H1 (cell line): ENCODE measurements at regions not wholly inside any gene's neighbourhood (a gene's known extent, or its start where the extent isn't known, plus 50 kb on each side); places are given as distances from the start of the nearest gene placed in this dataset.

ENCODE experiments used
- CTCF ChIA-PET: fragments of 300-600 bp; sonication (Branson Sonifier 250); formaldehyde crosslinking; loops from one replicate; lab custom pipeline; 2021; ENCODE audit not compliant: partially characterized antibody; lab: Charles Lee
- POLR2A ChIA-PET: fragments of 300-600 bp; sonication (Branson Sonifier 250); formaldehyde crosslinking; loops from one replicate; lab custom pipeline; 2021; ENCODE audit warnings: inconsistent platforms; ENCODE audit not compliant: partially characterized antibody; lab: Charles Lee
- DNase-seq, 2 experiments: peaks; one replicate each; pipeline versions ENCODE4 v3.0.0 to v3.0.0-alpha.2; 2010 to 2022; ENCODE audit warnings: low spot score in 2 of 2, low read depth in 1 of 2, mixed read lengths in 1 of 2
- FAIRE-seq: peaks from 2 replicates; lab custom pipeline; 2011; peaks lifted over from hg19 to GRCh38; lab: Jason Lieb, UNC
- H2AFZ ChIP-seq: 2 replicates; pipeline ENCODE4 v1.8.1; 2012; ENCODE audit warnings: low read length, inconsistent platforms
- H2AK5ac ChIP-seq: 2 replicates; pipeline ENCODE4 v1.6.1; 2013; ENCODE audit warnings: low read depth, low read length
- H2BK120ac ChIP-seq: replicated peaks from 2 replicates; pipeline ENCODE3; 2013; ENCODE audit warnings: low read depth, low read length, inconsistent platforms
- H2BK12ac ChIP-seq: 2 replicates; pipeline ENCODE4 v1.6.1; 2013; ENCODE audit warnings: low read depth, low read length
- H2BK15ac ChIP-seq: 2 replicates; pipeline ENCODE4 v1.6.1; 2013; ENCODE audit warnings: low read length
- H2BK20ac ChIP-seq: 2 replicates; pipeline ENCODE4 v1.6.1; 2013; ENCODE audit warnings: low read length
- H2BK5ac ChIP-seq: 2 replicates; pipeline ENCODE4 v1.6.1; 2013; ENCODE audit warnings: low read depth, low read length
- H3K14ac ChIP-seq: 2 replicates; pipeline ENCODE4 v1.6.1; 2013; ENCODE audit warnings: inconsistent platforms; ENCODE audit not compliant: insufficient read length
- H3K18ac ChIP-seq: 2 replicates; pipeline ENCODE4 v1.6.1; 2013; ENCODE audit warnings: low read length; ENCODE audit errors: extremely low read depth
- H3K23ac ChIP-seq: 2 replicates; pipeline ENCODE4 v1.6.1; 2013; ENCODE audit warnings: inconsistent platforms; ENCODE audit not compliant: insufficient read length
- H3K23me2 ChIP-seq: 2 replicates; pipeline ENCODE4 v1.6.1; 2013; ENCODE audit warnings: low read depth, low read length
- H3K27ac ChIP-seq: 2 replicates; pipeline ENCODE4 v1.6.1; 2011; ENCODE audit warnings: low read depth, low read length, inconsistent platforms
- H3K27me3 ChIP-seq, 4 experiments: replicated peaks in 1 of 4; 1 replicate in 1 of 4; 2 replicates in 3 of 4; pipeline versions ENCODE4 v1.6.1 to v1.8.1; 2011 to 2013; ENCODE audit warnings: low read length in 3 of 4, mild to moderate bottlenecking in 3 of 4, inconsistent platforms in 2 of 4, mixed read lengths in 2 of 4, moderate library complexity in 1 of 4; ENCODE audit not compliant: control insufficient read depth in 3 of 4, insufficient read depth in 3 of 4; ENCODE audit errors: extremely low read depth in 1 of 4
- H3K36me3 ChIP-seq, 4 experiments: 2 replicates each; pipeline versions ENCODE4 v1.6.1 to v1.8.1; 2011 to 2013; ENCODE audit warnings: mild to moderate bottlenecking in 4 of 4, low read length in 3 of 4, moderate library complexity in 2 of 4, control low read depth in 1 of 4, inconsistent platforms in 1 of 4; ENCODE audit not compliant: insufficient read depth in 4 of 4, control insufficient read depth in 2 of 4
- H3K4ac ChIP-seq: replicated peaks from 2 replicates; pipeline ENCODE3; 2013; ENCODE audit warnings: low read length, low read depth, mixed read lengths, inconsistent platforms; ENCODE audit not compliant: insufficient read length
- H3K4me1 ChIP-seq, 4 experiments: replicated peaks in 1 of 4; 1 replicate in 1 of 4; 2 replicates in 3 of 4; pipeline versions ENCODE4 v1.6.1 to v1.8.1; 2011 to 2013; ENCODE audit warnings: low read length in 3 of 4, inconsistent platforms in 2 of 4, mixed read lengths in 1 of 4; ENCODE audit not compliant: insufficient read depth in 4 of 4, control insufficient read depth in 3 of 4
- H3K4me2 ChIP-seq, 2 experiments: 2 replicates each; pipeline versions ENCODE4 v1.6.1 to v1.8.1; 2011 to 2013; ENCODE audit warnings: low read depth in 2 of 2, low read length in 2 of 2, control low read depth in 1 of 2, inconsistent platforms in 1 of 2, mild to moderate bottlenecking in 1 of 2; ENCODE audit not compliant: insufficient read depth in 1 of 2
- H3K4me3 ChIP-seq, 4 experiments: fragments of 200-600, 300-600 bp in 1 of 4; sonication (generic), shearing (Covaris generic), sonication (Bioruptor Twin) in 1 of 4; 2 replicates each; pipeline versions ENCODE4 v1.5.1 to v1.8.1; 2011 to 2016; ENCODE audit warnings: low read length in 4 of 4, low read depth in 3 of 4, control low read depth in 2 of 4, inconsistent platforms in 2 of 4, mild to moderate bottlenecking in 2 of 4, mixed read lengths in 1 of 4, moderate library complexity in 1 of 4; ENCODE audit not compliant: insufficient read depth in 2 of 4; ENCODE audit errors: extremely low read depth in 1 of 4
- H3K56ac ChIP-seq: replicated peaks from 2 replicates; pipeline ENCODE3; 2013; ENCODE audit warnings: low read depth, mild to moderate bottlenecking, mixed read lengths, low read length, inconsistent platforms; ENCODE audit not compliant: insufficient read length
- H3K79me1 ChIP-seq: 2 replicates; pipeline ENCODE4 v1.6.1; 2013; ENCODE audit warnings: low read depth, low read length, control low read depth
- H3K79me2 ChIP-seq, 2 experiments: 2 replicates each; pipeline versions ENCODE4 v1.6.1 to v1.8.1; 2012 to 2013; ENCODE audit warnings: low read length in 2 of 2, mild to moderate bottlenecking in 2 of 2, inconsistent platforms in 1 of 2; ENCODE audit not compliant: insufficient read depth in 2 of 2, control insufficient read depth in 1 of 2
- H3K9ac ChIP-seq, 4 experiments: replicated peaks in 1 of 4; 1 replicate in 1 of 4; 2 replicates in 3 of 4; pipeline versions ENCODE4 v1.6.1 to v1.8.1; 2011 to 2013; ENCODE audit warnings: low read depth in 3 of 4, low read length in 3 of 4, control low read depth in 2 of 4, mild to moderate bottlenecking in 2 of 4, moderate library complexity in 2 of 4, inconsistent platforms in 1 of 4; ENCODE audit errors: extremely low read depth in 1 of 4
- H3K9me3 ChIP-seq, 2 experiments: 2 replicates each; pipeline versions ENCODE4 v1.6.1 to v1.8.1; 2012 to 2013; ENCODE audit warnings: mild to moderate bottlenecking in 2 of 2, moderate library complexity in 2 of 2, control low read depth in 1 of 2, inconsistent platforms in 1 of 2, low read depth in 1 of 2, low read length in 1 of 2, mixed read lengths in 1 of 2; ENCODE audit not compliant: insufficient read depth in 2 of 2
- H4K20me1 ChIP-seq, 2 experiments: replicated peaks in 1 of 2; 2 replicates each; pipeline versions ENCODE3 to v1.8.1; 2011 to 2013; ENCODE audit warnings: inconsistent platforms in 2 of 2, low read length in 2 of 2, mild to moderate bottlenecking in 1 of 2; ENCODE audit not compliant: insufficient read depth in 2 of 2, control insufficient read depth in 1 of 2
- H4K5ac ChIP-seq: 2 replicates; pipeline ENCODE4 v1.6.1; 2013; ENCODE audit warnings: low read length, low read depth, mixed read lengths, inconsistent platforms; ENCODE audit not compliant: insufficient read length
- H4K8ac ChIP-seq: 2 replicates; pipeline ENCODE4 v1.8.0; 2013; ENCODE audit warnings: mild to moderate bottlenecking, moderate library complexity, low read length, inconsistent platforms; ENCODE audit not compliant: insufficient read depth; ENCODE audit errors: extremely low read depth
- H4K91ac ChIP-seq: replicated peaks from 2 replicates; pipeline ENCODE3; 2013; ENCODE audit warnings: low read length, mixed read lengths, inconsistent platforms; ENCODE audit not compliant: insufficient read length
- BCL11A ChIP-seq, 2 experiments: IDR thresholded peaks; one replicate each; pipeline ENCODE4 v1.6.1; 2011; ENCODE audit warnings: low read depth in 2 of 2, low read length in 2 of 2, mild to moderate bottlenecking in 2 of 2
- CBX8 ChIP-seq: fragments of 300-800, 300-1000 bp; sonication (generic); IDR thresholded peaks from 2 replicates; pipeline ENCODE4 v1.7.1; 2016; ENCODE audit warnings: low read depth, low read length, borderline replicate concordance
- CEBPB ChIP-seq: IDR thresholded peaks from 2 replicates; pipeline ENCODE4 v1.6.1; 2012; ENCODE audit warnings: low read depth, low read length
- EGR1 ChIP-seq: IDR thresholded peaks from 2 replicates; pipeline ENCODE4 v1.6.1; 2011; ENCODE audit warnings: low read depth, low read length, borderline replicate concordance
- EP300 ChIP-seq, 2 experiments: IDR thresholded peaks; 1 replicate in 1 of 2; 2 replicates in 1 of 2; pipeline ENCODE4 v1.6.1; 2011 to 2012; ENCODE audit warnings: low read depth in 2 of 2, low read length in 2 of 2, mild to moderate bottlenecking in 2 of 2, borderline replicate concordance in 1 of 2, inconsistent platforms in 1 of 2, moderate library complexity in 1 of 2
- EZH2 ChIP-seq: fragments of 200-600 bp; sonication (generic); IDR thresholded peaks from 2 replicates; pipeline ENCODE4 v1.7.1; 2012; ENCODE audit warnings: low read depth, mild to moderate bottlenecking, moderate library complexity, low read length, inconsistent platforms; ENCODE audit not compliant: severe bottlenecking
- POLR2A ChIP-seq, 2 experiments: IDR thresholded peaks; 1 replicate in 1 of 2; 2 replicates in 1 of 2; pipeline ENCODE4 v1.6.1; 2011; ENCODE audit warnings: low read depth in 2 of 2, low read length in 2 of 2, mild to moderate bottlenecking in 2 of 2; ENCODE audit errors: control extremely low read depth in 1 of 2
- RBBP5 ChIP-seq: IDR thresholded peaks from 2 replicates; pipeline ENCODE4 v1.7.1; 2012; ENCODE audit warnings: low read depth, mild to moderate bottlenecking, inconsistent platforms, low read length, moderate library complexity, borderline replicate concordance
- RNF2 ChIP-seq: fragments of 200-900, 300-1000 bp; sonication (generic); IDR thresholded peaks from 2 replicates; pipeline ENCODE4 v1.7.1; 2016; ENCODE audit warnings: borderline replicate concordance, low read depth, mild to moderate bottlenecking, antibody characterized with exemption, low read length; ENCODE audit not compliant: poor library complexity, severe bottlenecking; ENCODE audit errors: missing control alignments
- RXRA ChIP-seq: IDR thresholded peaks from 2 replicates; pipeline ENCODE4 v1.6.1; 2011; ENCODE audit warnings: low read depth, mild to moderate bottlenecking, low read length, moderate library complexity; ENCODE audit not compliant: insufficient read depth
- TAF7 ChIP-seq: optimal IDR thresholded peaks from 2 replicates; pipeline ENCODE3; 2011; ENCODE audit warnings: low read depth, mild to moderate bottlenecking, inconsistent platforms, low read length, moderate library complexity, borderline replicate concordance
- TEAD4 ChIP-seq: IDR thresholded peaks from 2 replicates; pipeline ENCODE4 v1.6.1; 2012; ENCODE audit warnings: low read depth, low read length, inconsistent platforms, mixed read lengths
- YY1 ChIP-seq: IDR thresholded peaks from 2 replicates; pipeline ENCODE4 v1.6.1; 2011; ENCODE audit warnings: low read depth, mild to moderate bottlenecking, low read length
- WGBS, 2 experiments: shearing (Covaris generic) in 1 of 2; methylation state at CpG; one replicate each; pipeline versions ENCODE4 v1.1.6 to v1.1.7; 2013 to 2015; ENCODE audit warnings: low lambda C conversion rate in 2 of 2, mixed read lengths in 2 of 2, inconsistent platforms in 1 of 2, low coverage in 1 of 2, missing lambda C conversion rate in 1 of 2; ENCODE audit not compliant: insufficient replicate concordance in 2 of 2, insufficient coverage in 1 of 2, insufficient read length in 1 of 2; ENCODE audit errors: extremely low coverage in 1 of 2, missing lambda C conversion rate in 1 of 2; 5-methylcytosine and 5-hydroxymethylcytosine counted together

GRCh38 chr2:118565786-118566540 is 281.5 kb downstream of the EN1 start:
- Histone ChIP-seq H4K5ac (no peak overlapping the region), H2AK5ac (no peak overlapping the region), H3K27me3 (no peaks in the 10 kb centered on the region), H3K36me3 (no peaks in the 10 kb centered on the region), H3K79me2 (no peaks in the 10 kb centered on the region), H2BK12ac (no peak overlapping the region), H2BK15ac (no peak overlapping the region), H3K18ac (no peak overlapping the region), H3K23ac (no peak overlapping the region), H4K20me1 (no peaks in the 10 kb centered on the region), H2BK20ac (no peak overlapping the region), H3K4me1 (no peaks in the 10 kb centered on the region), H2AFZ (no peak overlapping the region), H2BK120ac (no peak overlapping the region), H3K4me3 (no peak overlapping the region), H3K14ac (no peak overlapping the region), H3K4me2 (no peak overlapping the region), H3K56ac (no peak overlapping the region), H3K27ac (no peak overlapping the region), H3K4ac (no peak overlapping the region), H3K9ac (no peak overlapping the region), H4K8ac (no peak overlapping the region), H2BK5ac (no peak overlapping the region), H3K9me3 (no peaks in the 10 kb centered on the region), H4K91ac (no peak overlapping the region), H3K79me1 (no peaks in the 10 kb centered on the region), H3K23me2 (no peaks in the 10 kb centered on the region)
- CTCF ChIA-PET = interaction anchor here (0.6 to 1.3 kb wide), 4 partner anchors 9 to 285 kb away, joined by 3 to 7 read pairs (median 4); no protein-coding TSS in a partner anchor
- no peak for FAIRE-seq
- no peak for DNase-seq
- POLR2A ChIA-PET = no interaction called here
- WGBS, 2 experiments = 77% methylated on average over 5 of the region's 5 CpGs; no CpG with 5 or more reads in 1 of the 2 experiments
- no peak for TF ChIP-seq BCL11A (IDR thresholded peaks at IDR 0.05; ENCODE audit: low read depth in 2 of 2, low read length in 2 of 2)
- no peak for TF ChIP-seq RNF2
- no peak for TF ChIP-seq RBBP5
- TF ChIP-seq TAF7 = no peak
- TF ChIP-seq EP300 (IDR thresholded peaks at IDR 0.05; ENCODE audit: borderline replicate concordance in 1 of 2, low read depth in 2 of 2, low read length in 2 of 2) = no peak
- TF ChIP-seq EGR1 = no peak
- TF ChIP-seq RXRA = no peak
- no peak for TF ChIP-seq EZH2
- TF ChIP-seq CBX8 = no peak
- TF ChIP-seq POLR2A (IDR thresholded peaks at IDR 0.05; ENCODE audit: control extremely low read depth in 1 of 2, low read depth in 2 of 2, low read length in 2 of 2) = no peak
- no peak for TF ChIP-seq CEBPB
- TF ChIP-seq TEAD4 = no peak
- TF ChIP-seq YY1 = no peak
